GM19452 (cell line): ENCODE measurements at regions not wholly inside any gene's neighbourhood (a gene's known extent, or its start where the extent isn't known, plus 50 kb on each side); places are given as distances from the start of the nearest gene placed in this dataset.

Experiments
- ATAC-seq: cut with Tn5 transposase; IDR thresholded peaks from one replicate; pipeline ENCODE4 v1.9.1; 2021; ENCODE audit not compliant: unreplicated experiment

DNA sequence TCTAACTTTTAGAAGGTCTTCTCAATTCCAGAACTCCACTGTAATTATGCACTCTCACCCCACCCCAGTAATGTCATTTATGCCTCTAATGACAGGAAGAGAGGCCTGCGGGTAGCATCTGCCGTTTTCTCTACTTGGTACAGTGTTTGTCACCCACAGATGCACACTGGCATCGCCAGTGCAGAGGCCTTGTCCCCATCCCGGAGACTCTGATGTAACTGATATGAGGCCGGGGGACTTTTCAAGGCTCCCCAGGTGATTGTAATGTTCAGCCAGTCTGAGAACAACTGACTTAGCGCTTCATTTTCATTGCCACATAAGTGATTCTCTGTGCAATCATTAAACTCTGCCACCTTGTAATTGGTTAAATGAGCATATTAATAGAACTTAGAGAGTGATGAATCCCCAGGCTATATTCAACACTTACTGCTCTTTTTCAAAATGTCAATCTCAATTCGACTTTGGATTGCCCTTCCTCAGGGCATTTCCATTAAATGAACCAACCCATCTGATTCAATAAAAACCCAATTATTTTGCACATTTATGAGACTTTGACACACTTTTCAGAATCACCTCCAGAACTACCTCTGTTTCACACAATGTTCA, 113.2 kb downstream of the HERPUD2 start:
- ATAC-seq = no peak

DNA sequence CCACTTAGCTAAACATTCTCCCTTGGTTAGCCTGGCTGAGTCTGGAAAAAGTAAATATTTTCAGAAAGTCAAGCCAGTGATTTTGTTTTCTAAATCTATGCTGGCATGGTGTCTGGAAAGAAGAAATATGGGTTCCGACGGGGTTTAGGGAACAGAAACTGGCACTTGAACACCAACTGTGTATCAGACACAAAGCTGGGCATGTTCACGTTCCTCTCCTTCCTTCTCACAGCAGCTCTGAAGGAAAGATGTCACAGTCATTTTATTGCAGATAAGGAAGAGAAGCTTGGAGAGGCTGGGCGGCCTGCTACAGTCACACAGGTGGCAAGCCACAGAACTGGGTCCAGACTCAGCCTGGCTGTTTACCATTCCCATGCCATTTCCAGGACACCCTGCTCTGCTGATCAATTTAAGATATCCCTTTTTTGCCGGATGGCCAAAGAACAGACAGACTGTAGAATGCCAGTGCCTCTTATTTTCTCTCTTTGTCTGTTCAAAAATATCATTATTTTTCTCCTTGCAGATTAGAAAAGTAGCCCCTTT, 118.8 kb downstream of the HERPUD2 start:
- ATAC-seq = no peak

DNA sequence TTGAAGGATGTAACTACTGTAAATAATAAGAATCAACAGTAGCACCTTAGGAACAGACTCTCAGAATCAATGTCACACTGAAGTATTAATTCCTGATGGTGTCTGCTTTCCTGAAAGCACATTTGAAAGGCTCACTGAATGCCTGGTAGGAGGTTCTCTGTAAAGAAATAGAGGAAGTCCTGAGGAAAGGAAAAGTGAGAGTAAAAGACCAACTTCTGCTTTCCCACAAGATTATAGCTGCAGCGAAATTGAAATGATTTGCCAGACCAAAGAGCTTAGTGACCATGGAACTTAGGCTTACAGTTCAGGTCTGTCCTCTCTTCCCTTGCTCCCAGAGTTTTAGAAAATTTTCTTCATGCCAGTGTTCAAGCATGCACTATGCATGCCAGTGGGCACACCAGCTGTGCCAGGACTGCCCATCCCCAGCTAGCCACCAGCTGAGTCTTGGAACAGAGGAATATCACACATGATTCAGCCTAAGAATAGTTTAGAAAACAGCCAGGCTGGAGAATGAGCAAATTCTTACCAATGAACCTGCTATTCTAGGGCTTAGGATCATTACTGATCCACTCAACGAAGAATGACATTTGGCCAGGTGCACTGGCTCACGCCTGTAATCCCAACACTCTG, 123.2 kb downstream of the HERPUD2 start:
- ATAC-seq = no peak

DNA sequence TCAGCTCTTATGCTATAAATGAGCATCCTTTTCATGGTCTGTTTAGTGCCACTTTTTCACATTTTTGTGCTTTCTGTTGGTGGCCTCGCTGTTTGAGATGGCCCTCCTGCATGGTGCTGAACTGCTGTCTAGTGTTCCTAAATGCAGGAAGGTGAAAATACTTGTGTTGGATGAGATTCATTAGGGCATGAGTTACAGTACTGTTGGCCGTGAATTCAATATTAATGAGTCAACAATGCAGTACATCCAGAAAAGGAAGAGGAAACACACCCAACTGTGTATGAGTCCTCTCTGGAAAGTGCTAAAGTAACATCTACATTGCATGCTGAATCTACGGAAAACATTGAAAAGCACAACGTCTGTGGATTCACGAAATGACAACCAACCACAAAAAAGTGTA, 124.0 kb downstream of the HERPUD2 start:
- ATAC-seq = no peak

DNA sequence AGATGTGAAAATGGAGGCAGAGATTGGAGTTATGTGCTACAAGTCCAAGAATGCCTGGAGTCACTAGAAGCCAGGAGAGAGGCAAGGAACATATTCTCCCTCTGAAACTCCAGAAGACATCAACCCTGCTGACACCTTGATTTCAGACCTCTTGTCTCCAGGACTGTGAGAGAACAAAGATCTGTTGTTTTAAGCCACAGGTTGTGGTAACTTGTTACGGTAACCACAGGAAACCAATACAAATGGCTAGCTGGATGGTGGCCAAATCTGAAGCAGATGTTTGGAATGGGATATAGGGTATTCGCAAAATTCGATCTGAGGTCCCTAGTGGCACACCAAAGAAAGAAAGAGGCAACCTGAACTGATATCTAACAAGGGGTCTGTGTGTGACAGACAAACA, 129.0 kb downstream of the HERPUD2 start:
- no peak for ATAC-seq

DNA sequence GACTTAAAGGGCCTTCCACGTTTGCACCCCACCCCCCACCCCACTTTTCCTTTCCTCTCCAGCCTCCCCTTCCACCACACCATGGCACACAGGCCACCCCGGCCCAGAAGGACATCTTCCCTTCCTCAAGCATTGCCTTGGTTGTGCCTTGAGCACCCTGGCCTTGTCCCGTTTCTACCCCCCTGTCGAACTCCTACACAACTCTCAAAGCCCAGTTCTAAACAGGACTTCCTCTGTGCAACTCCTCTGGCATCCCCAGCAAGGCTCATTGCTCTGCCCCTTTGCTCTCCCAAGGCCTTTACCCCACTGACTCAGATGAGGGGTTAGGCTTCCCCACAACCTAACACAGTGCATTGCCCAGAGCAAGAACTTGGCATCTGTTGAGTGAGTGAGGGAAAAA, 136.1 kb downstream of the HERPUD2 start:
- no peak for ATAC-seq

DNA sequence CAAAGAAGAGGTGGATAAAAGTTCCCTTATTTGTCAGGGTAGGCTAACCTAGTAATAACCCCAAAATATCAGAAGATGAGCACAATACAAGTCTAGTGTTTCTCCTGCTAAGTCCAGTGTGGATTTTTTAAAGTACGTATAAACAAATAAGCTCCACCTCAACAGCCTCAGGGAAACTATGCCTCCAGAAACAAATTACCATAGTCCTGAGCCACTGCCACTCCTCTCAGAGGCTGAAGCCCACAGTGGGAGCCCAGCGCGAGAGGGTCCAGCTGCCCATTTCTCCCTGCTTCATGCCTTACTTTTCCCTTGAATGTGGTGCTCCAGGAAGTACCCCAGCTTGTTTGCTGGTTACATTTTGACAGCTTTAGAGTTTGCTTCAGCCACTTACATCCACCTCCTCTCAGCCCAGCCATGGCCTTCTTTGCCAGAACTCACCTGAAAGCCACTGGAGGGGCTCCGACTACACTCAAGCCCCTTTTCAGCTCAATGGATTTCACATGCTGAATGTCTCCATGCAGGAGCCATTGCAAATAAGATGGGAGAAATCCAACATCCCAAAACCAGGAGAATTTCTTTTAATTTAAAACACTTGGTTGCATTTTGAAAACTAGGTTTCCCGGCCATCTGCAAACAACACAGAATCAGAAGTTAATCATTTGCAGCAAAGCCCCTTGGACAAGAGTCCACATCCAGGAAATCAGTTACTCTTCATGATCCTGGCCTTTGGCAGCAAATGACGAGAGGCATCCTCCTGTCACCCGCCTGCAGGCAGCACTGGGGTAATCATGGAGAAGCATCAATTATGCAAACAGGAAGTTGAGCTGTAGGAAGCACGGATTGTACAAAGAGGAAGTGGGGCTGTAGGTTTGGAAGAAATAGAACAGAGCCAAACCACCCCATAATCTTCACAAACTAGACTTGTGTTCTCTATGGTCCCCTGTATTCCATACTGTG, 138.1 kb downstream of the HERPUD2 start:
- no peak for ATAC-seq

DNA sequence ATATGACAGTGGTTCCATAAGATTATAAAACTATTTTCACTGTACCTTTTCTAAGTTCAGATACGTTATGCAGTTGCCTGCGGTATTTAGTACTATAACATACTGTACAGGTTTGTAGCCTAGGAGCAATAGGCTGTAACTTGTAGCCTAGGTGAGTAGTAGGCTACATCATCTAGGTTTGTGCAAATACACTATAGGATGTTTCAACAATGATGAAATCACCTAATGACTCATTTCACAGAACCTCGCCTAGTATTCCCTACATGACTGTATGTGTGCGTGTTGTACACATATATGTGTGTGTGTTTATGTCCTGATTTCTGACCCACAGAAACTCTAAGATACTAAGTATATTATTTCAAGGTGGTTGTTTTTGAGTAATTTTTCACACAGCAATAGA, 139.0 kb downstream of the HERPUD2 start:
- no peak for ATAC-seq

DNA sequence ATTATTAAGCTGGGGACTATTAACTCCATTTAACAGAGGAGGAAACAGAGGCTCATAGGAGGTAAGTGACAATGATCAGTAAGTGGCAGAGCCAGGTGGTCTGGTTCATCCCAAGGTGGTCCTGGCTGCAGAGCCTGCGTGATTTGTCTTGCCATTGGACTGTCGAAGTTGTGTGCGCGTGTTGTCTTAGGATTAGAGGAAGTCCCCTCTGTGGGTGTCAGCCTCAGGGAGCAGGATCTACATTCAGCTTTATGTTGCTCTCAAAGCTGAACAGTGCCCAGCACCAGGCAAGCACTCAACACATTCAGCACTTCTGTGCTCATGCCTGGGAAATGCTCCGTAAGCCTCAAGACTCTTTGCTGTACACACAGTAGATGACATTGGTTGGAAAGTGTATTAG, 139.5 kb downstream of the HERPUD2 start:
- no peak for ATAC-seq

DNA sequence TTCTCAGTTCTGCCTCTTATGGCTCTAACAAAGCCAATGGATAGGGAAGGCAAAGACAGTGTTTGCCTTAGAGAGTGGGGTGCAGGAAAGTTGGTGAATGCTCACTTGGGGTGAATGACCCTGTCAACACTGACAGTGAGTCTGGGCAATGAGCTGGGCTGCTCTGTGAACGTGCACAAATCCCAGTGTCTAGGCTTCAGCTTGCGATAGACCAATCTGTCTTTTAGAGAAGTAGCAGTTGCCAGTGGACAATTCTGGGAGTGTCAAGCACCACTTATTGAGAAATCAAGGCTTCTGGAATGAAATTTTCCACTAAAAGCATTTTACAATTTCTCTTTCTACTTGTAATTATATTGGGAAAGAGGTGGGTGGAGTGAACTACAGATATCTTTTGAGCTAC, 141.4 kb downstream of the HERPUD2 start:
- ATAC-seq = no peak

DNA sequence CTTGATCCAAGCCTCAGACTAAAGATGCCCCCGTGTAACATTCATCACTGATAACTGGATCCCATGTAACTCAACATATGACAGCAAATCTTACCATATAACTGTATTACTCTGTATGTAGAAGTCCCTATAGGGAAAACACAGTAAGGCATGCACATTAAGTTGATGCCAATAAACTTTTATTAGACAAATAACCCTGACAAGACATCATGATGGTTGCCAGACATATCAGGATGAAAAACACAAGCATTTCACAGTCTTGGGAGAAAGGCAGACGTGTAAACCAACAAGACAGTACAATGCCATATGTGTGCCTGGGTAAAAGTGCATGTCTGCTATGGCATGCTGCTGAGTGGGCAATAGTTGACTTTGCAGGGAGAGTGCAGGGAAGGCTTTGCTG, 142.2 kb downstream of the HERPUD2 start:
- ATAC-seq = no peak

DNA sequence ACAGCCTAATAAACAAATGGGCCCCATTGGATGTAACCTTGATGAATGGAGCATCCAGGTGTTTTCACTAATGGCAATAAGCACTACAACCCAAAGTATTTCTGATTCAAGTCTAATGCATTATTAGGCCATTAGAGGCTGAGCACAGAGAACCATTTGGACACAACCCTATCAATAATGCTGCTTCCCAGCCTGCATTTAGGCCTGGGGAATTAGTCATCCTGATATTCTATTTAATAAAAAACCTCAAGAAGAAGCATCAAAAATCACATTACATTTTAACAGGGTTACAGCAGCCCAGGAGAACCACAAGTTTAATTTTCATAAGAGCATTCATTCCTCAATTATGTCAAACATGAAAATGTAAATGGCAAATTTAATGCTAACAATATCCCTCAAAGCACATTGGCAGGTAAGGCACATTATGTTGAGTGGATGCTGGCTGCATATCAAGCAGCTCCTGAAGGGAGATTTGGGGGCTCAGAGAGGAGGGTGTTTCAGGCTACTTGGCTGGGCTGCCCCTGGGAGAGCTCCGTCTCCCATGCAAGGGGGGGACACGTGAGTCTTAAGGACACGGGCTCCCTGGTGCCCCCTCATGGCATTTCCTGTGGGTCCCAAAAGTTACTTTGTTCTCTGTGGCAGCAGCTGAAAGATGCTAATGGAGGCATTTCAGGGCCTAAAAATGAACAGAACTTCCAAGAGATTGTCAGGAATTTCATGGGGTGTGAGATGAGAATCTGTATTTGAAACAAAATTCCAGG, 143.4 kb downstream of the HERPUD2 start:
- ATAC-seq = no peak

DNA sequence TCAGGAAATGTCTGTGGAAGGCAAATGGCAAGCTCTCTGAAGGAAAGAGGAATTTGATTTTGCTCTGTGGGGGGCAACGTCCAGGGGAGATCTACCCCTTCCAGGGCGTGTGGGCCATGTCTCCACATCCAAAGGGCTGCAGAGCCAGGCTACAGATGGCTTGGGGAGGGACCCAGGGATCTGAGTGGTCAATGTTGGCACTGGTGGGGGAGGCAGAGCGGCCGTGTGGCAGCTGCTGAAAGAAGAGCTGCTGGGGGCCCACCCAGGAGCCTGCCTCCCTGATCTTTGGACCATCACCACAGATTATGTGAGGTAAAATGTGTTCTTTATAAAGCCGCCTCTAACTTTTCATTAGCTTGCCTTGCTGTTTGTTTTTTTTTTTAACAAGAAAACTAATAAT, 144.1 kb downstream of the HERPUD2 start:
- no peak for ATAC-seq

DNA sequence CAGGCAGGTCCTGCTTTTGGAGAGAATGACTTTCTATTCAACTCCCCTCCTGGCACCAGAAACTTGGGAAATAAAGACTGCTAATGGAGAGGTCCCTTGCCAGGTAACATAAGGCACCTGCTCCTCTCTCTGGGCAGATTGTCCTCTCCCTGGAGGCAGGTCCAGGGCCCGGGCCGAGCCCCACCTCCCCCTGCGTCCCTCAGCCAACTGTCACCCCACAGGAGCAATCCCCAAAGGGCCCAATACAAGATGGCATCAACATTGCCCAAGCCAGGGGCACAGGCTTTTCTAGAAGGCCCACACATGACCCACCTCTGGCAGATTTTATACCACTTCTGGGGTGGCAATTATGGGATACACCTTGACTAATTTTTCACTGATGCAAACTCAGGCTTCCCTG, 145.2 kb downstream of the HERPUD2 start:
- no peak for ATAC-seq

DNA sequence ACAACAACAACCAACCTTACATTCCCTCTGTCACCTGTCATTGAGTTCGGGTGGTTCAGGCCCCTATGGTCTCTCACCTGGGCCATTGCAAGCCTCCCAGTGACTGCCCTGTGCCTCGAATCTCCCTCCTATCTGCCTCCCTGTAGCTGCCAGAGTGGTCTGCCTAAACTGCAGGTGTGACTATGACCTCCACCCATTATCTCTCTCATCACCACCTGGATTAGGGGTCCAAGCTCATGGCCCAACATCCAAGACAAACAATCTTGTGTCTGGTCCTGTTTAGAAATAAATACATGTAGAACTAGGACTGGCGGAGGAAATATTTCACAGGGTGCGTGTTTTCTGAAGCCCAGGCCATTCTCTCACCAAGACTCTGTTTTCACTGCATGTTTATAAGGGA, 146.6 kb downstream of the HERPUD2 start:
- no peak for ATAC-seq

DNA sequence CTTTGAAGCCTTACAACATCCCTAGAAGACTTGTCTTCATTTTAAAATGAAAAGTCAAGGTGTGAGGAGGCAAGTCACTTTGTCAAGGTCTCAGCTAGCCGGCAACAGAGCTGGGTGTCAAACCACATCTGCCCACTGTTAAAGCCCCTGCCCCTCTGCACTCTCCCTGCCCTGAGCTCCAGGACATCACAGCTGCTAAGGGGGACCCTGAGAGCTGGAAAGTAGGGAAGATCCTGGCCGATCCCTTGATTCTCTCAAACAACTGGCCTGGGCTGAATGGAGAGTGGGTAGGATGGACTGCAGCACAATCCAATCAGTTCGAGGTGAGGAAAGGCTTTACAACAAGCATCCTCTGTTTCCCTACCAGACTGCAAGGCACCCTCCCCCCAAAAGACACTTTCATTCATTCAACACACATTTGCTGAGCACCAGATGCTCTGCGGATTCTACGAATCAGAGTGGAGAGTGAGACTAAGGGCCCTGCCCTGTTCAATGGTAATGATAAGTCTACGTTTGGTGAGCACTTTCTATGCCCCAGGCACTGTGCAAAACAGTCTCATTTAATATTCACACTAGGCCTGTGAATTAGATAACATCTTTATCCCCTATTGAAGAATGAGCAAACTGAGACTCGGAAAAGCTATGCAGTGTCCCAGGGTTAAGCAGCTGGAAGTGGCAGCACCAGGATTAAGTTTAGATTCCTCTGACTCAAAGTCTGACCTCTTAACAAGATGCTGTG, 148.1 kb downstream of the HERPUD2 start:
- ATAC-seq = no peak

DNA sequence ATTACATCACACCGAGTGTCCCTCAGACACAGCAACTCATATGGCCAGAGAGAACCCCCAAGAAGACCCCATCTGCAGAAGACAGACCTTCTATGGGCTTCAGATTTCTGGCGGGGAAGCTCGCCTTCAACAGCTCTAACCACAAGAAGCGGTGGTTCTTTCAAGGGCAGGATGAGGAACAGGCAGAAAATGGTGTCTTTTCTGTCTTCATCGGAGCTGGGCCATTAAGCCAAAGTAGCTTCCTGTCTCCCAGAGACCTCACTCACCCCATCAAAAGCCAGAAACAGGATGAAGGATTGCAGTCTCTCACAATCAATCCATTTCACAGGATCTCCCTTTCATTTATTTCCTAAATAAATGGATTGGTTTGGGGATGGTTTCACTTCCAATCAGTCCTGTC, 149.1 kb downstream of the HERPUD2 start:
- ATAC-seq = no peak

DNA sequence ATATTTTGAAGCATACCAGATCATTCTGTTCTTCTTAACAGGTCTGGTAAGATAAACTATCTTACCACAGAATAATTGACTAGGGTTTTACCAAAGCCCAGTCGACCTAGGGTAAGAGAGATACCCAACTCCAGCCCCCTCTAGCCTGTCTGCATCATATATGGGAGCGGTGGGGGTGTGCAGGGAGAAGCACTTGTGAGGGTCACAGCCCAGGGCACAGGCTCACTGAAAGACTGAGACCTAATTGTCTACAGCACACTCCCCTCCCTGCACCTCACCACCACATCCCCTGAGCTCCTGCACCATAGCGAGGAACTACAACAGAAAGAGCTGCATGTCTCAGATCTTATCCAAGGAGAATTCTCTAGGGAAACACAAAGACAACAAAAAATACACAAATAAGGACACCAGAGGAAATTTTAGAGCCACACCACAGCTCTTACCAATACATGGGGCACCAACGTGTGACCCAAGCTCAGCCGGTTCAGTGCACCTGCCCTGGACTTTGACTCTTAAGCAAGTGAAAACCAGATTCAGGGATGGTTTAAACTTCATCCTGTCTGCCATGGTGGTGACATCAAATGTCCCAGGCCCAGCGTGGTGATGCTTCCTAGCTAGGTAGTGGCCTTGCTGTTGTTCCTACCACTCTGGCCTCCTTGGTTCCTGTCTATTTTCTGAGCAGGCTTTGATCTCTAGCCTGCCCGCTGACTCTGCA, 150.8 kb downstream of the HERPUD2 start:
- no peak for ATAC-seq

DNA sequence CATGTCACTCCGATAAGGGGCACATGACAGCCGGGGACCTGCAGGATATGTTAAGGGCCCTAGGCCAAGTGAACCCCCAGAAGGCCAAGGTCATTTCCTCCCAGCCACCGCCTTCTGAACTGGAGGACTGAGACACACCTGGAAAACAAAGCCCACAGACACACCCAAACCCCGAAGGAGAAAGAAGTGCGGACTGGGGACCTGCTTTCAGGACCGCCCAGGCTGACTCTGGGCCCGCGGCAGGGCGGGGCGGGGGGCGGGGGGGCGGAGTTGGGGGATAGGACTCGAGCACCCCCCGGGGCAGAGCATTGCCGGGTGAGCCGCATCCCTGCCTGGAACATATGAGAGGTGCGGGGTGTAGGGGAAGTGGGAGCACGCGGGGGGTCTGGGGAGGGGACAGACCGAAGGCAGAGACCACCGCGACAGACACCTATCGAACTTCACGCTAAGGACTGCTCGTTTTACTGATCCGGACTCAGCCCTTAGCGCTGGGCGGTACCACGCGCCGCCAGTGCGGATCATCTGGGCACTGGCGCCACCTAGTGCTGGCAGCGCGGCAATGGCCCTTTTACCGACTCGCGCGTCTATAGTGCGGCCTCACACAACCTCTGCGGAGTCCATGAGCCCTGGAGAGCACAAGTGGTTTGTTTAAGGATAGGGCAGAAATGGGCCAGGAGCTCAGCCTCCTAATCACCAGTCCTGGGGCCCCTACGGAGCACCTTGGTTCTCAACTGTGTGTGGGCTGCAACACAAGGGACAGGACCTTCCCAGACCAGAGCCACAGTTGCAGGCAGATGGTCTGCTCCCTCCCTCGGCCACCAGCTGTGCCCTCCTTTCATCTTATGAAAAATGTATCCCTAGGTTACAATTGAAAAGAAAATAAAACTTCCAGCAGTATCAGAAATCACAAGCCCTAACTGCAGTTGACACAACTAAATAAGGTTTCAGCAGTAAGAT, 157.6 kb downstream of the HERPUD2 start:
- peak; percentile 99 for ATAC-seq
